ENCODE measurements at regions not wholly inside any gene's neighbourhood (a gene's known extent, or its start where the extent isn't known, plus 50 kb on each side); places are given as distances from the start of the nearest gene placed in this dataset.

GRCh38 chrY:13554949-13555348 is 75.1 kb upstream of the UTY start:
- no peak overlapping the region for H3K4me3 ChIP-seq (ENCODE audit: low read length)
- no peak for TF ChIP-seq CTCF (IDR thresholded peaks at IDR 0.05; ENCODE audit: insufficient read depth, low read depth, low read length, missing control alignments)
- no peak for DNase-seq (ENCODE audit: low read depth)

DNA sequence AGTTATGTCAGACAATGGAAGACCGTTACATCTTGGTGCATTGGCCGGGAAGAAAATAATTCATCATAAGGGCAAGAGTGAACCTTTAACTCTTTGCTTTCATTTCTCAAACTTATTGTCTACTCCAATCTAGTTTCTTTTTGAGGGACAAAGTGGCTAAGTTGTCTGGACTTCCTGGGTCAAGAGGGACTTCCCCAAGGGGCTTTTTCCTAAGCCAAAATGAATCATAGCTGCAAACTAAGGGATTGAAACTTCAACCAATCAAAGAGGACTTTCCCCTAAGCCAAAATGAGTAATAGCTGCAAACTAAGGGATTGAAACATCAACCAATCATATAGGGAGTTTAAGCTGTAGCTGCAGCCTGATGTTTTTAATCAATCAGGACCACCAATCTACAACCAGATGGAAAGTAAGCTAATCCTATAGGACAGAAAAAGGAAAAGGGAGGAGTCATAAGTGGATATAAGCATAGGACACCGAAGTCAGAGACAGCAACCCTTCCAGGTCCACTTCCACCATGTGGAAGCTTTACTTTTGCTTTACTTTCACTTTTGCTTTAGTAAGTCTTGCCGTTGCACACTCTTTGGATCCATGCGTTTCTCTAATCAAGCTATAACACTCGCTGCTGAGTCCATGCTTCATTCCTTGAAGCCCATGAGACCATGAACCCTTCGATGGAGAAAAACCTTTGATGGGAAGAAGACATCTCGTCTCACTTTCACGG is 72.7 kb upstream of the UTY start:
- DNase-seq (ENCODE audit: low read depth) = no peak
- no peak for TF ChIP-seq CTCF (IDR thresholded peaks at IDR 0.05; ENCODE audit: insufficient read depth, low read depth, low read length, missing control alignments)
- H3K4me3 ChIP-seq (ENCODE audit: low read length) = no peak overlapping the region

GRCh38 chrY:13551246-13551645 is 71.4 kb upstream of the UTY start:
- TF ChIP-seq CTCF (IDR thresholded peaks at IDR 0.05; ENCODE audit: insufficient read depth, low read depth, low read length, missing control alignments) = no peak
- DNase-seq (ENCODE audit: low read depth) = no peak
- H3K4me3 ChIP-seq (ENCODE audit: low read length) = no peak overlapping the region

- no peak overlapping the region for H3K4me3 ChIP-seq (ENCODE audit: low read length)
- TF ChIP-seq CTCF (IDR thresholded peaks at IDR 0.05; ENCODE audit: insufficient read depth, low read depth, low read length, missing control alignments) = no peak
- DNase-seq (ENCODE audit: low read depth) = no peak
Observed at GRCh38 chrY:13544491-13544890, 64.7 kb upstream of the UTY start.

GRCh38 chrY:13537919-13538318 is 58.1 kb upstream of the UTY start:
- DNase-seq (ENCODE audit: low read depth) = no peak
- no peak overlapping the region for H3K4me3 ChIP-seq (ENCODE audit: low read length)
- no peak for TF ChIP-seq CTCF (IDR thresholded peaks at IDR 0.05; ENCODE audit: insufficient read depth, low read depth, low read length, missing control alignments)

Data from epithelial cell of esophagus (primary cell).